Fibroblast of mammary gland (primary cell): ENCODE measurements at regions not wholly inside any gene's neighbourhood (a gene's known extent, or its start where the extent isn't known, plus 50 kb on each side); places are given as distances from the start of the nearest gene placed in this dataset.

Experiments
- DNase-seq: peaks from one replicate; pipeline ENCODE4 v3.0.0-alpha.2; 2010; ENCODE audit warnings: low read depth
- H3K4me3 ChIP-seq: 2 replicates; pipeline ENCODE4 v1.5.1; 2011; ENCODE audit warnings: low read depth, mild to moderate bottlenecking, low read length, moderate library complexity; ENCODE audit not compliant: control insufficient read depth
- CTCF ChIP-seq: conservative IDR thresholded peaks from 2 replicates; pipeline ENCODE4 v1.5.1; 2011; ENCODE audit warnings: low read depth, low read length, inconsistent platforms; ENCODE audit not compliant: control insufficient read depth, insufficient read depth

DNA sequence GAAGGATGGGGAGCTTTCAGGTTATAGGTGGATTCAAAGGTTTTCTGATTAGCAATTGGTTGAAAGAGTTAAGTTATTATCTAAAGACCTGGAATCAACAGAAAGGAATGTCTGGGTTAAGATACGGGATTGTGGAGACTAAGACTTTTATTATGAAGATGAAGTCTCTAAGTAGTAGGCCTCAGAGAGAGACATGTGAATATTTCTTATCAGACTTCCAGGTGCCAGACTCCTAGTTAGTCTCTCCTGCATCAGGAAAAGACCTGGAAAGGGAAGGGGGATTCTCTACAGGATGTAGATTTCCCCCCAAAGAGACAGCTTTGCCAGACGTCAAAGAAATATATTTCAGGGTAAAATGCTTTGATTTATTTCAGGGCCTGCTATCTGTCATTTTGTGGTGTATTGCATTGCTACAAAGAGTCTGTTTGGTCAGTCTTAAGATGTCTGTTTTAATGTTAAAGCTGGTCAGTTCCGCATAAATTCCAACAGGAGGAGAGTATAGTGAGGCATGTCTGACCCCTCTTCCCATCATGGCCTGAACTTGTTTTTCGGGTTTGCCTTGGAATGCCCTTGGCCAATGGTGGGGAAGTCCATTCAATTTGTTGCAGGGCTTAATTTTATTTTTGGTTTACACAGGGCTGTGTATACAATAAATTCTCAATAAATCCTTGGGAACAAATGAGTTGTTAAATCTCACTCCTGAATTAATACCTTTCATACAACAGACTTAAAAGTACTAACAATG is 103.4 kb upstream of the RALGAPA2 start:
- TF ChIP-seq CTCF: no peak
- no peak overlapping the region for H3K4me3 ChIP-seq
- no peak for DNase-seq

DNA sequence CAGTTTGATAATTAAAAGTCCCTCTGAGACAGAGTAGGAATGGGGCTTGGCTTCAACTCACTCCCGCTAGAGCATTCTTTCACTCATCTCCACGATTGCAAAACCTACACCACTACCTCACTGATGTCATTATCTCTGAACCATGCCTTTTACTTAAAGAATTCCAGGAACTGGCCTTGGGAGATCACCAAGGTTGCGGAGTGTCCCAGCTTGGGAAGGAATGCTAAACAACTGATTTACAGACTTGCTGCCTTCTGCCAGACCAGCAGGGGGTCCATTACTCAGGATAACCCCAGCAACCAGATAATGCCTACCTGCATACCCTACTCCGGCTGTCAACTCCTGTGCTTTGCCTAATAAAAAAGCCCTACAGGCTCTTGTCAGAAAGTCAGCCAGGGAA is 102.2 kb upstream of the RALGAPA2 start:
- no peak overlapping the region for H3K4me3 ChIP-seq
- peak; percentile 4 for DNase-seq
- TF ChIP-seq CTCF: no peak

DNA sequence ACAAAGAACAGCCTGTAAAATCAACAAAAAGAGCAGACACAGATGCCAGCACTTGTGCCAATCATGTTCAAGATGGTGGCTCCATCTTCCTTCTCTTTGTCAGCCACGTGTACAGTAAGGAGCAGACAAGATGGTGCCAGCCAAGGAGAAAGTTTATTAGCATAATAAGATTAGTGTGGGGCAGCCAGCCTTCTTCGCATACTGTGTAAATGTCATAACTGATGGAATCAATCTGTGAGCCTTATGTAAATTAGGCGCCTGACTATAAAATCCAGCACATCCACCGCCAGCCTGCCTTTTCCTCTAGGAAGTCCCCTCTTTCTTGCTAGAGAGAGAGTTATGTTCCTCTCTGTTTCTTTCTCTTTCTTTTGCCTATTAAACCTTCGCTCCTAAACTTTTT is 99.7 kb upstream of the RALGAPA2 start:
- no peak for TF ChIP-seq CTCF
- no peak for DNase-seq
- H3K4me3 ChIP-seq: no peak overlapping the region

GRCh38 chr20:20808016-20808415 is 95.6 kb upstream of the RALGAPA2 start:
- DNase-seq: no peak
- no peak overlapping the region for H3K4me3 ChIP-seq
- no peak for TF ChIP-seq CTCF

DNA sequence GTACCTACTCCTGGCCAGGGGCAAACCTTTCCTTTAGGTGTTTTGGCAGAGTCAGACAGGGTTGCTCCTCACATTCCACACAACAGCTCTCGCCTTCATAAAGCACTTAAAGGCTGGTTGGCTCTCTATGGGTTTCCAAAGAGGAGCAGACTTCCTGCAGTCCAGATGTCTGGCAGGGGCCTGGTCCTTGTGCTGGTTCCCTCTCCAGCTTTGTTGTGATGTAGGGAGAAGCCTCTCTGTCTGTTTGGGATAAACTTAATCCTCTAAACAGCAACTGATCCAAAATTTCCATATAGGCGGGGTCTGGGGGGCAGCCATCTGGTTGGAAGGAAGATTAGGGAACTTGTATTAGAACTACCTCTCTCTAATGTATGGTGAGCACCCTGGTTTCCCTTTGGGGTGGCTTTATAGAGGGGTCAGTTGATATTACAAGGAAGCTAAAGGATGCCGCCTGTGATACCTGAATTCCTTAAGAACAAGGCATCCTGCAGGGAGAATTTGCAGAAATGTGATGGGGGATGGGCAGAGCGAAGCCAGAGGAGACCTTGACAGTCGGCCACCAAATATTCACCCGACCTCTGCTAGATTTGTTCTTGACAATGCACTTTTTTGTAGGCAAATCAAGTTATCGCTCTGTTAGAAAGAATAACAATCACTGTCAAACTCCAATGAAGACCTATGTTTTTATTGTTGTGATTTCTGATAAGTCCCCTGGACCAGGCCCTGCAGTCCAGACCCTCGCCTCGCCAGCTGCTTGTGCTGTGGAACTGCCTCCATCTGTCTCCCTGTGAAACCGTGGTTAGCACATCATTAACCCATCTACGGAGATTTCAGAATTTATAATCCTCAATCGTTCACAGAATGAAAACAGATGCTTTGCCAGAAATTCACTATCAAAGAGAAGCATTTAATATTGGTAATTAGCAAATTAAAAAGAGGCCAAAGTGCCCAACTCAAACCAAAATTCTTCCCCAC is 94.0 kb upstream of the RALGAPA2 start:
- TF ChIP-seq CTCF: no peak
- no peak overlapping the region for H3K4me3 ChIP-seq
- DNase-seq: no peak

DNA sequence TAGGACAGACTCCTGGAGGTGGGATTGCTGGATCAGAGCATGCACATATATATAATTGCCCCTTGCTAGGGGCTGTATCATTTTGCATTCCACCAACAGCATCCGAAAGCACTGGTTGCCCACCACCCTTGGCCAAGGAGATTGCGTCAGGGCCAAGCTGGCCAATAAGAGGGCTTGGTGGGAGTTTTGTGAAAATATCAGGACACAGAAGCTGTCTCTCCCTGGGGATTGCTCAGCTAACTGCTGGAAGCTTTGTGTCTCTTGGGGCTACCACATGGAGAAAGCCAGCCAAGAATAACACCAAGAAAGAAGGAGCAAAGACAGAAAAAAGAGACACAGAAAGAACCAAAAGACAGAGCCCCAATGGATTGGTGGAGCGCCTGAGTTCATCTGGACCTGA is 90.6 kb upstream of the RALGAPA2 start:
- no peak for DNase-seq
- no peak for TF ChIP-seq CTCF
- no peak overlapping the region for H3K4me3 ChIP-seq
